Astrocyte of the cerebellum (primary cell): ENCODE measurements at regions not wholly inside any gene's neighbourhood (a gene's known extent, or its start where the extent isn't known, plus 50 kb on each side); places are given as distances from the start of the nearest gene placed in this dataset.

Source experiments
- DNase-seq: peaks from one replicate; pipeline ENCODE4 v3.0.0-alpha.2; 2011; ENCODE audit warnings: low read depth
- H3K4me3 ChIP-seq: 2 replicates; pipeline ENCODE4 v1.5.1; 2011; ENCODE audit warnings: mild to moderate bottlenecking, low read depth, low read length, moderate library complexity
- in situ Hi-C: cut with HindIII; loops from 2 replicates; pipeline ENCODE4 v1.10.0; 2017; ENCODE audit warnings: low sequenced_read_pairs
- TF ChIP-seq, protein P1 (sequence below): IDR thresholded peaks from 2 replicates; pipeline ENCODE4 v1.5.1; 2012; ENCODE audit warnings: low read length, low read depth, moderate library complexity, mild to moderate bottlenecking; ENCODE audit errors: missing control alignments

GRCh38 chr7:46494441-46494840 is 573.4 kb upstream of the IGFBP3 start:
- TF ChIP-seq, protein P1, sequence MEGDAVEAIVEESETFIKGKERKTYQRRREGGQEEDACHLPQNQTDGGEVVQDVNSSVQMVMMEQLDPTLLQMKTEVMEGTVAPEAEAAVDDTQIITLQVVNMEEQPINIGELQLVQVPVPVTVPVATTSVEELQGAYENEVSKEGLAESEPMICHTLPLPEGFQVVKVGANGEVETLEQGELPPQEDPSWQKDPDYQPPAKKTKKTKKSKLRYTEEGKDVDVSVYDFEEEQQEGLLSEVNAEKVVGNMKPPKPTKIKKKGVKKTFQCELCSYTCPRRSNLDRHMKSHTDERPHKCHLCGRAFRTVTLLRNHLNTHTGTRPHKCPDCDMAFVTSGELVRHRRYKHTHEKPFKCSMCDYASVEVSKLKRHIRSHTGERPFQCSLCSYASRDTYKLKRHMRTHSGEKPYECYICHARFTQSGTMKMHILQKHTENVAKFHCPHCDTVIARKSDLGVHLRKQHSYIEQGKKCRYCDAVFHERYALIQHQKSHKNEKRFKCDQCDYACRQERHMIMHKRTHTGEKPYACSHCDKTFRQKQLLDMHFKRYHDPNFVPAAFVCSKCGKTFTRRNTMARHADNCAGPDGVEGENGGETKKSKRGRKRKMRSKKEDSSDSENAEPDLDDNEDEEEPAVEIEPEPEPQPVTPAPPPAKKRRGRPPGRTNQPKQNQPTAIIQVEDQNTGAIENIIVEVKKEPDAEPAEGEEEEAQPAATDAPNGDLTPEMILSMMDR: no peak
- no peak for DNase-seq
- in situ Hi-C loops: loop anchor here (5.0 kb wide), 1 partner anchor 38 kb away; no protein-coding TSS in a partner anchor
- no peak overlapping the region for H3K4me3 ChIP-seq

DNA sequence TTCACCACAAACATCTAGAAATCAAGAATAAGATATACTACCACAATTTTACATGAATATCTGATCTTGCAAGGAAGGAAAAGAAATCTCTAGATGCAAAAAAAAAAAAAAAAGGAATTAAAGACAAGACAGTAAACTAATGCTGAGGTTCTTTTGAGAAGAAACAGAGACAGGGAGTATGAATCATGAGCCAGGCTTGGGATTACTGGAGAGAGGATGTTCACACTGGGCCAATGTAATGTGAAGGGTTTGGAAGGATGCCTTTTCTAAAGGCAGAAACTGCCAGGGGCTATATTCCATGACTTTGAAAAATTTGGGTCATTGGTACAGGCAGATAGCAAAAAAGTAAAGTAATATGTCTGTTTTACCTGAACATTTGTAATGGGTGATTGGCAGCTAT is 573.0 kb upstream of the IGFBP3 start:
- in situ Hi-C loops: loop anchor here (5.0 kb wide), 1 partner anchor 38 kb away; no protein-coding TSS in a partner anchor
- H3K4me3 ChIP-seq: no peak overlapping the region
- TF ChIP-seq, protein P1: no peak
- no peak for DNase-seq

DNA sequence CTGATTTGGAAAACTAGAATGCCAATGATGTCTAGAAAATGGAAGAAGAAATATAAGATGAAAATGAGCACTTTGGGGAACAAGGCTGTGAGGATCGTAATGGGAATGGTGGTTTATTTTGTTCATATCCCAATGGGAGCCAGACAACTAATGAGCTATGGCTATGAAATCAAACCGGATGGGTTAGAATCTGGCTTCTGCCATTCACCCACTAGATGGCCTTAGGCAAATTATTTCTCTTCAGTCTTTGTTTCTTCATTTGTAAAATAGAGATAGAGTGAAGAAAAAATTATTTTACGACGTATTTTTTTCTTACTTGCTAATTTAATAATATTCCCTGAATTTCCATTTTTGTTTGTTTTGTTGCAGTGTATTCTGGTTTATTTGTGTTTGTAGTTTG is 572.1 kb upstream of the IGFBP3 start:
- DNase-seq: no peak
- TF ChIP-seq, protein P1: no peak
- in situ Hi-C loops: loop anchor here (5.0 kb wide), 1 partner anchor 39 kb away; no protein-coding TSS in a partner anchor
- no peak overlapping the region for H3K4me3 ChIP-seq

- in situ Hi-C loops: loop anchor here (5.0 kb wide), 1 partner anchor 40 kb away; no protein-coding TSS in a partner anchor
These were observed 571.4 kb upstream of the IGFBP3 start for GRCh38 chr7:46492466-46492865.

GRCh38 chr7:46490406-46490805 is 569.3 kb upstream of the IGFBP3 start:
- no peak for DNase-seq
- in situ Hi-C loops: loop anchor here (5.0 kb wide), 1 partner anchor 42 kb away; no protein-coding TSS in a partner anchor
- H3K4me3 ChIP-seq: no peak overlapping the region
- TF ChIP-seq, protein P1: no peak

More at GRCh38 chr7:46492466-46492865, 571.4 kb upstream of the IGFBP3 start:
- no peak for DNase-seq
- H3K4me3 ChIP-seq: no peak overlapping the region
- TF ChIP-seq, protein P1: no peak

DNA sequence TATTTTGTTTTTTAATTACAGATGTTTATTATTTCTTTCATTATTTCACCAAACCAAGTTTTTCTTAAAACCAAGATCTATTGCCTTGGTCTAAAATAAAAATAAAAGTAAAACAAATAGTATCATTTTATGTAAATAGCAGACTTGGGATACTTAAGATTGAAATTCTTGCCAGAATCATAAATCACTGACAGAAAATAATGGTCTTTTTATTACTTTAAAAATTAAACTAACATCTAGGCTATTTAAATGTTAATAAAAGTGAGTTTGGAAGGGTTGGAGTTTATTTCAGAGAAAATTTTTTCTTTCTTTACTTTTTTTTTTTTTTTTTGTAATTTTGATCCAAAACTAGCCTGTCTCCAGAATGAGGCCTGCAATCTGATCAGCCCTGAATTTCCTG is 568.0 kb upstream of the IGFBP3 start:
- in situ Hi-C loops: no loop called here
- no peak for DNase-seq
- TF ChIP-seq, protein P1: no peak
- H3K4me3 ChIP-seq: no peak overlapping the region
